Mesendoderm (in vitro differentiated cells): ENCODE measurements at regions not wholly inside any gene's neighbourhood (a gene's known extent, or its start where the extent isn't known, plus 50 kb on each side); places are given as distances from the start of the nearest gene placed in this dataset.
A peak's percentile ranks its signal among the peaks of the same experiment; 100 is the strongest.

Source experiments
- DNase-seq: peaks from one replicate; pipeline ENCODE4 v3.0.0; 2013
- H2AK5ac ChIP-seq: 2 replicates; pipeline ENCODE4 v1.6.1; 2013; ENCODE audit warnings: low read length, inconsistent platforms
- H2BK120ac ChIP-seq: 2 replicates; pipeline ENCODE4 v1.6.1; 2013; ENCODE audit warnings: low read depth, mild to moderate bottlenecking, low read length, moderate library complexity, mixed read lengths
- H2BK15ac ChIP-seq: replicated peaks from 2 replicates; pipeline ENCODE4 v1.6.1; 2013; ENCODE audit warnings: low read depth, mild to moderate bottlenecking, moderate library complexity
- H2BK5ac ChIP-seq: 2 replicates; pipeline ENCODE4 v1.6.1; 2013; ENCODE audit warnings: low read length, inconsistent platforms
- H3K18ac ChIP-seq: 2 replicates; pipeline ENCODE4 v1.6.1; 2013; ENCODE audit warnings: mild to moderate bottlenecking, low read length, mixed read lengths
- H3K23ac ChIP-seq: one replicate; pipeline ENCODE4 v1.6.1; 2013; ENCODE audit warnings: low read length
- H3K27ac ChIP-seq: 2 replicates; pipeline ENCODE4 v1.5.1; 2013; ENCODE audit warnings: low read depth, mild to moderate bottlenecking, inconsistent platforms, low read length, moderate library complexity
- H3K27me3 ChIP-seq: 2 replicates; pipeline ENCODE4 v1.6.1; 2013; ENCODE audit warnings: low read length, control low read depth, mild to moderate bottlenecking, inconsistent platforms; ENCODE audit not compliant: insufficient read depth, poor library complexity
- H3K36me3 ChIP-seq: 2 replicates; pipeline ENCODE4 v1.6.1; 2013; ENCODE audit warnings: low read length, inconsistent platforms; ENCODE audit not compliant: control insufficient read depth, insufficient read depth
- H3K4ac ChIP-seq: one replicate; pipeline ENCODE4 v1.6.1; 2013; ENCODE audit warnings: low read depth, mild to moderate bottlenecking, low read length, moderate library complexity
- H3K4me1 ChIP-seq: 2 replicates; pipeline ENCODE4 v1.6.1; 2013; ENCODE audit warnings: low read depth, low read length, inconsistent platforms; ENCODE audit not compliant: control insufficient read depth
- H3K4me2 ChIP-seq: 2 replicates; pipeline ENCODE4 v1.6.1; 2013; ENCODE audit warnings: low read length
- H3K4me3 ChIP-seq: 2 replicates; pipeline ENCODE4 v1.5.1; 2013; ENCODE audit warnings: mild to moderate bottlenecking, low read length
- H3K56ac ChIP-seq: one replicate; pipeline ENCODE4 v1.6.1; 2013; ENCODE audit warnings: low read length
- H3K79me1 ChIP-seq: 2 replicates; pipeline ENCODE4 v1.6.1; 2013; ENCODE audit warnings: low read length, inconsistent platforms
- H3K79me2 ChIP-seq: 2 replicates; pipeline ENCODE4 v1.6.1; 2013; ENCODE audit warnings: mild to moderate bottlenecking, low read length; ENCODE audit not compliant: control insufficient read depth, insufficient read depth
- H3K9ac ChIP-seq: 2 replicates; pipeline ENCODE4 v1.6.1; 2013; ENCODE audit warnings: low read length, inconsistent platforms
- H4K5ac ChIP-seq: one replicate; pipeline ENCODE4 v1.6.1; 2013; ENCODE audit warnings: low read length
- H4K8ac ChIP-seq: one replicate; pipeline ENCODE4 v1.6.1; 2013; ENCODE audit warnings: low read depth, mild to moderate bottlenecking, control low read depth, low read length, moderate library complexity
- WGBS: extraction: QIAGEN DNeasy Blood & Tissue Kit; methylation state at CpG from one replicate; pipeline ENCODE4 v1.1.7; 2013; ENCODE audit warnings: low lambda C conversion rate, missing lambda C conversion rate; ENCODE audit not compliant: insufficient coverage; ENCODE audit errors: extremely low coverage; 5-methylcytosine and 5-hydroxymethylcytosine counted together

GRCh38 chr6:18676548-18676947 lies 289.4 kb downstream of the RNF144B start:
- Histone ChIP-seq H3K4me3 (no peak overlapping the region), H3K79me2 (no peaks in the 10 kb centered on the region), H3K9ac (no peak overlapping the region), H3K4me2 (no peak overlapping the region), H2BK15ac (no peak overlapping the region), H4K8ac (no peak overlapping the region), H3K23ac (no peak overlapping the region), H3K27ac (no peak overlapping the region), H2BK120ac (no peak overlapping the region), H4K5ac (no peak overlapping the region), H3K4me1 (no peaks in the 10 kb centered on the region), H3K4ac (no peak overlapping the region), H3K79me1 (no peaks in the 10 kb centered on the region), H3K18ac (no peak overlapping the region), H2AK5ac (no peak overlapping the region), H2BK5ac (no peak overlapping the region), H3K56ac (no peak overlapping the region), H3K27me3 (no peaks in the 10 kb centered on the region), H3K36me3 (no peaks in the 10 kb centered on the region)
- no peak for DNase-seq
- WGBS: no CpG with 5 or more reads among the region's 7 CpGs

- Histone ChIP-seq H4K8ac (no peak overlapping the region), H3K4ac (no peak overlapping the region), H3K4me2 (no peak overlapping the region), H3K79me2 (no peaks in the 10 kb centered on the region), H3K27me3 (no peaks in the 10 kb centered on the region), H3K36me3 (no peaks in the 10 kb centered on the region), H3K56ac (no peak overlapping the region), H2AK5ac (no peak overlapping the region), H3K4me1 (no peaks in the 10 kb centered on the region), H3K4me3 (no peak overlapping the region), H2BK120ac (no peak overlapping the region), H2BK5ac (no peak overlapping the region), H3K9ac (no peak overlapping the region), H3K18ac (no peak overlapping the region), H4K5ac (no peak overlapping the region), H2BK15ac (no peak overlapping the region), H3K27ac (no peak overlapping the region), H3K23ac (no peak overlapping the region), H3K79me1 (no peaks in the 10 kb centered on the region)
- DNase-seq: peak; percentile 8
Observed at GRCh38 chr6:18680842-18681241, 293.7 kb downstream of the RNF144B start.

- Histone ChIP-seq H2BK15ac (no peak overlapping the region), H3K4me1 (no peaks in the 10 kb centered on the region), H3K56ac (no peak overlapping the region), H3K79me1 (no peaks in the 10 kb centered on the region), H3K18ac (no peak overlapping the region), H3K27me3 (no peaks in the 10 kb centered on the region), H3K9ac (no peak overlapping the region), H4K5ac (no peak overlapping the region), H2BK120ac (no peak overlapping the region), H3K4me2 (no peak overlapping the region), H2BK5ac (no peak overlapping the region), H3K4me3 (no peak overlapping the region), H4K8ac (no peak overlapping the region), H3K79me2 (no peaks in the 10 kb centered on the region), H3K23ac (no peak overlapping the region), H3K27ac (no peak overlapping the region), H3K4ac (no peak overlapping the region), H3K36me3 (no peaks in the 10 kb centered on the region), H2AK5ac (no peak overlapping the region)
- no CpG with 5 or more reads among the region's 5 CpGs for WGBS
- DNase-seq: no peak
Observed at GRCh38 chr6:18681832-18682503, 294.8 kb downstream of the RNF144B start.

- Histone ChIP-seq H2BK15ac (no peak overlapping the region), H3K79me1 (no peaks in the 10 kb centered on the region), H3K4ac (no peak overlapping the region), H3K23ac (no peak overlapping the region), H3K79me2 (no peaks in the 10 kb centered on the region), H3K4me3 (no peak overlapping the region), H3K27me3 (no peaks in the 10 kb centered on the region), H3K18ac (no peak overlapping the region), H2BK5ac (no peak overlapping the region), H4K5ac (no peak overlapping the region), H2AK5ac (no peak overlapping the region), H4K8ac (no peak overlapping the region), H3K4me1 (no peaks in the 10 kb centered on the region), H3K36me3 (no peaks in the 10 kb centered on the region), H3K9ac (no peak overlapping the region), H3K4me2 (no peak overlapping the region), H2BK120ac (no peak overlapping the region), H3K27ac (no peak overlapping the region), H3K56ac (no peak overlapping the region)
- no CpG with 5 or more reads among the region's 3 CpGs for WGBS
- DNase-seq: no peak
Observed at GRCh38 chr6:18684343-18684742, 297.2 kb downstream of the RNF144B start.

- H3K18ac ChIP-seq: no peak overlapping the region
- no peak overlapping the region for H3K56ac ChIP-seq
- H3K4me3 ChIP-seq: no peak overlapping the region
- no peak overlapping the region for H3K4me2 ChIP-seq
- H2BK120ac ChIP-seq: no peak overlapping the region
- no peak overlapping the region for H2BK5ac ChIP-seq
- H4K8ac ChIP-seq: no peak overlapping the region
- no peaks in the 10 kb centered on the region for H3K36me3 ChIP-seq
- no peaks in the 10 kb centered on the region for H3K27me3 ChIP-seq
- no peak overlapping the region for H3K27ac ChIP-seq
- H3K4me1 ChIP-seq: no peaks in the 10 kb centered on the region
- no peak overlapping the region for H3K9ac ChIP-seq
- no peak overlapping the region for H3K4ac ChIP-seq
- H4K5ac ChIP-seq: no peak overlapping the region
- H3K23ac ChIP-seq: no peak overlapping the region
- H3K79me1 ChIP-seq: no peaks in the 10 kb centered on the region
- H2BK15ac ChIP-seq: no peak overlapping the region
- no CpG with 5 or more reads among the region's 7 CpGs for WGBS
- no peaks in the 10 kb centered on the region for H3K79me2 ChIP-seq
- DNase-seq: no peak
- no peak overlapping the region for H2AK5ac ChIP-seq
Observed at GRCh38 chr6:18692929-18693685, 306.0 kb downstream of the RNF144B start.

GRCh38 chr6:18693881-18694280 lies 306.7 kb downstream of the RNF144B start:
- H3K27me3 ChIP-seq: no peaks in the 10 kb centered on the region
- H3K36me3 ChIP-seq: no peaks in the 10 kb centered on the region
- H2BK5ac ChIP-seq: no peak overlapping the region
- no peak overlapping the region for H4K8ac ChIP-seq
- H2AK5ac ChIP-seq: no peak overlapping the region
- no peak overlapping the region for H3K4me2 ChIP-seq
- H3K4ac ChIP-seq: no peak overlapping the region
- DNase-seq: no peak
- no peak overlapping the region for H3K18ac ChIP-seq
- H3K27ac ChIP-seq: no peak overlapping the region
- H4K5ac ChIP-seq: no peak overlapping the region
- no peak overlapping the region for H3K56ac ChIP-seq
- H3K79me1 ChIP-seq: no peaks in the 10 kb centered on the region
- no peaks in the 10 kb centered on the region for H3K79me2 ChIP-seq
- no peak overlapping the region for H2BK120ac ChIP-seq
- H3K4me3 ChIP-seq: no peak overlapping the region
- H3K4me1 ChIP-seq: no peaks in the 10 kb centered on the region
- no peak overlapping the region for H3K23ac ChIP-seq
- no peak overlapping the region for H2BK15ac ChIP-seq
- WGBS: no CpG with 5 or more reads among the region's 6 CpGs
- no peak overlapping the region for H3K9ac ChIP-seq
